GM21786 (cell line): ENCODE measurements at regions not wholly inside any gene's neighbourhood (a gene's known extent, or its start where the extent isn't known, plus 50 kb on each side); places are given as distances from the start of the nearest gene placed in this dataset.
A peak's percentile ranks its signal among the peaks of the same experiment; 100 is the strongest.

Source experiments
- ATAC-seq: cut with Tn5 transposase; IDR thresholded peaks from one replicate; pipeline ENCODE4 v1.9.1; 2021; ENCODE audit not compliant: unreplicated experiment

GRCh38 chr6:76702187-76702586 is 629.7 kb upstream of the IMPG1 start:
- ATAC-seq = no peak

DNA sequence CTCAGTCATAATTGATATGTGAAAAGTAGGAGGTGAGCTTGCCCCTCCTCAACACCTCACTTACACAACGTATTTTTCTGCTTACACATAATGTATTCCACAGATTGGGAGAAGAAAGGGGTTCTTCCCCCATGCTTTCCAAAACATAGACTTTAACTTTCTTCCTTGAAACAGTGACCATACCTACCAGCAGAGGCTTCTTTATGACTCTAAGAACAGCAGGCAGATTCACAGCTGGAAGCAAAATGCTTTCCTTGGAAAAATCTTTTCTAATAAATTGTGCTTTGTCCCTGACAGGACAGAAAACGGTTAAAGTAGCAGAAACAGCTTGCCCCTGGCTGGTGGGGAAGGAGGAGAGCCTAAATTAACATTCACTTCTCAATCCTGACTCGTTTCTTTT is 629.1 kb upstream of the IMPG1 start:
- ATAC-seq = no peak

DNA sequence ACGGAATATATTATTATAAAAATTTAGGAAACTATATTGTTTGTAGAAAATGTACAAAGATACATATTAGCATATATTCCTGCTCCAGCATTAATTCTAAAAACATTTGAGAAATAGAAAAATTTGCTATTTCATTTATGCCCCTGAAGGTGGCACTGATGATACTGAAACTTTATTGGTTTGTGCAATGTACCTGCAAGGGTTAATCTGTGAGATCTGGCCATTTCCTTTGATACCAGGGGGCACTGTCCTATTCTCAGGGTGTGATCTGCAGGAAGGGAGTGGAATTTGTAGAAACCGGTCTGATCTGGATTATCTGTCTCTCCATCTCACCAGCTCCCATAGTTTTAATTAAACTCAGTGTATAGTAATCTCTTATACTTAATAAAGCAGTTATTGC is 625.1 kb upstream of the IMPG1 start:
- no peak for ATAC-seq

- ATAC-seq = no peak
Observed at GRCh38 chr6:76694795-76695194, 622.3 kb upstream of the IMPG1 start.

- ATAC-seq = no peak
Observed at GRCh38 chr6:76684875-76685274, 612.4 kb upstream of the IMPG1 start.

DNA sequence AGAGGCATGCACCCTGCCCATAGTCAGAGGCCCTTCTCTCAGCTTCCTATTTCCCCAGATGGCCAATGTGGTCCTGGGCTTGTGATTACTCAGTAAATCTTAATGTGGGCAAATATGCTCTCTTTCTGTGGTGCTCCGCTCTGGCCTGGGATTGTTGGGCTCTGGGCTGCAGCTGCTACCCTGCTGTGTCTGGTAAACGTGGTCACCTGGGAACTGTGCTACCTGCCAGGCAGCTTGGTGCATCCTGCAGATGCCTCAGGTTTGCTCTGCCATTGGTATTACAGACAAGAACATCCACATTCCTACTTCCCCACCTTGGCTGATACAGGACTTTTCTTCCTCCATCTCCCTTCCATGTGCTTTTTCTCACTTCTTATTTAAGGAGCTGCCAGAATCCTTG is 611.5 kb upstream of the IMPG1 start:
- ATAC-seq = no peak

GRCh38 chr6:76682842-76683241 is 610.4 kb upstream of the IMPG1 start:
- peak; percentile 49 for ATAC-seq

- ATAC-seq = no peak
Observed at GRCh38 chr6:76681781-76682180, 609.3 kb upstream of the IMPG1 start.

DNA sequence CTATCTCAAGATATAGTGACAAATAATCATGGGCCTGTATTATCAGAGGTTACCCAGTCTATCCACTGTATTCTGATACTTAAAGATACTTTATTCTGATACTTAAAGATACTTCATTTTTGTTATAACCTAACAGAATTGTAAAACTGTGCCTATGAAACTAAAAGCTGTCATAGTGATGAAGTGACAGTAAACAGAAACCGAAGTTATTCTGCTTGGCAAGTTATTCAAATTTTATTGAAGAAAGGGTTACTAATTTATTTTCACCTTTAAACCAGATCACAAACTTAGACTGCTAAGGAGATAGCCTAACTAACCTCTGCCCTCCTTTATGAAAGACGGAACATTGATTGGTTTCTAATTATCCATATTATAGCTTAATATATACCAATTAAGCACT is 604.6 kb upstream of the IMPG1 start:
- no peak for ATAC-seq

DNA sequence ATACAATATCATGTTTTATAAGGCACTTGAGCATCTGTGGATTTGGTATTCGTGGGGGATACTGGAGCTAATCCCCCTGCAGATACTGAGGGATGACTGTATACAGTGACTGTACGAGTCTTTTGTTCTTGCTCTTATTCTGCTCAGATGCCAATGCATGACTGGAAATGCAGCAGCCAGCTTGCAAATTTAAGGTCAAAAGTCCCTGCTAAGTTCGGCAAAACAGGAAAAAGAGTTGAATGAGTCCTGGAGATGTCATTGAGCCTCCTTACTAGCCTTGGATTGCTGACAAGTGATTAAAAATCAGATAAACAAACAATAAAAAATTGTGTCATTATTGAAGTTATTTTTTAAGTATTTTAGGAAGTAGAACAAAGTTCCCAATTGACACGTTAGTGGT is 599.3 kb upstream of the IMPG1 start:
- no peak for ATAC-seq

DNA sequence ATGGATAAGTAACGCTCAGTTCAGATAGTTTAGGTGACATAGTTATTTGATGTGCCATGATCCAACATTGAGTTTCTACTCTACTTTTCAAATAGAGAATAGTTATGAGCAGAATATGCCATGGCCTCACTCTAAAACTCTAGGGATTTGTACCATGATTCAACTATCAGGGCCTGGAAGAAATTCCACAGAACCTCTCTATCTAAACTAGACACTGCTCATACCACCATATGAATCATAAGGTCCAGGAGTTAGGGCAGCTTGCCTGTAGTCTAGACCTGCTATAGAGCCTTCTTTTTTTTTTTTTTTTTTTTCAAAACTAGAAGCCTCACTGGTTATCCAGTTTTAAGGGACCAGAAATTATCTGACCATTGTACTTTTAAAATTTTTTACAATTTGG is 571.8 kb upstream of the IMPG1 start:
- no peak for ATAC-seq

GRCh38 chr6:76639941-76640340 is 567.5 kb upstream of the IMPG1 start:
- no peak for ATAC-seq

DNA sequence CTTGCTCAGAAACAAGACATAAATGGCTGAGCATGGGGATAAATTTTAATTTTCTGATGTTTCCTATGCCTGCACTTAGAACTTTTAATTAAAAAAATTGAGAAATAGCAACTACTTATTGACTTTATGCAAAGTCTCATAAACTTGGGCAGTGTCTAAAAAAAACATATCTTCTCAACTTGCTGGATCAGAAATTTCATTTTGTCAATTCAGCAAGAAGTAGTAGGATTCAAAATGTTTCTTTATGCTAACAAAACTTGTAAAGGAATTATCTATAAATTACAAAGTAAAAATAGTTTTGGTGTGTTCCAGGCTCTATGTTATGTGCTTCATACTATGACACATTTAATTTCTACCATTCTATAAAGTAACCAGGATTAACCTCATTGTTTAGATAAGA is 562.2 kb upstream of the IMPG1 start:
- no peak for ATAC-seq

- ATAC-seq = no peak
Observed at GRCh38 chr6:76633259-76633658, 560.8 kb upstream of the IMPG1 start.

GRCh38 chr6:76631622-76632021 is 559.2 kb upstream of the IMPG1 start:
- ATAC-seq = no peak

DNA sequence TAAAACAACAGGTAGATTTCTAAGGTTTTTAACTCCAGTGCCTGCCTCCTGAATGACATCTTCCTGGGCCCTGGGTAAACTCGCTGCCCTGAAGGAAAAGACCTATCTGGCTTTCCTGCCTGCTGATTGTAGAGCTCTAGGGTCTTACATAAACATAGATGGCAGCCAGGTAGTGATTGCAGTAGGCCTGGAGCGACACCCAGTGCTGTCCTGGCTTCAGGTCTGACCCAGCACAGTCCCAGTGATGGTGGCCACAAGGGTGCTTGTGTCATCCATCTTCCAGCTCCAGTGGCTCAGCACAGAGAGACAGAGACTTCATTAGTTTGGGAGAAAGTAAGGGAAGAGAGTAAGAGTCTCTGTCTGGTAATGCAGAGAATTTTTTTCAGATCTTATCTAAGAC is 542.9 kb upstream of the IMPG1 start:
- ATAC-seq = no peak

DNA sequence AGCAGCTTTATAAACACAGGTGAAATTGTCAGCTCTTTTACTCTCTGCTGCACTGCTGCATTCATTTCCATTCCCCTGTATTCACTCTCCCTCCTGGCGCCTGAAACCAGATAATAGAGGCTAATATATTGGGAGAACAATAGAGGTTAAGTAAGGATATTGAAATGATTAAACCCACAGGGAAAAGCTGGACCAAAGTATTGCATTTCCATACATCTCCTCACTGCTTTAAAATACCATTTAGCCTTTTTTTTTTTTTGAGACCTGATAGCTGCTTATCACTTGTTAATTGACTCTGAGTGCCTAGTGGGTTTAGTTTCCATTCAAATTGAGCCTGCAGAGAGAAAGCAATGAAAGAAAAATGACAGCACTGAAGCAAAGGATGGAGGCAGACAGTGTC is 540.5 kb upstream of the IMPG1 start:
- ATAC-seq = no peak

- no peak for ATAC-seq
Observed at GRCh38 chr6:76609160-76609559, 536.7 kb upstream of the IMPG1 start.

- ATAC-seq = no peak
Observed at GRCh38 chr6:76594109-76594508, 521.6 kb upstream of the IMPG1 start.

DNA sequence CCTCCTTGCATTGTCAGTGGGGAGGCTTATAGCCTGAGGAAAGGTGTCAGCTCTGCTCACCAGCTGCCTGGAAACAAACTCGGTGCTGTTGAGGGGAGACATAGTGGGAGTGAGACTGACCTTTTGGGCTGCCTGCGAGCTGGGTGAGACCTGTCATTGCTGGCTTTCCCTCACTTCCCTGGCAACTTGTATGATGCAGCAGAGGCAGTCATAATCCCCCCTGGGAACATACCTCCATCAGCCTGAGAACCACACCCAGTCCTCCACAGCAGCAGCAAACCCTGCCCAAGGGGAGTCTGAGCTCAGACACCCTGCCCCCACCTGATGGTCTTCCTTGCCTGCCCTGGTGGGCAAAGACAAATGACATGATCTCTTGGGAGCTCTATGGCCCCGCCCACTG is 521.2 kb upstream of the IMPG1 start:
- ATAC-seq = no peak

GRCh38 chr6:76592566-76592965 is 520.1 kb upstream of the IMPG1 start:
- no peak for ATAC-seq

DNA sequence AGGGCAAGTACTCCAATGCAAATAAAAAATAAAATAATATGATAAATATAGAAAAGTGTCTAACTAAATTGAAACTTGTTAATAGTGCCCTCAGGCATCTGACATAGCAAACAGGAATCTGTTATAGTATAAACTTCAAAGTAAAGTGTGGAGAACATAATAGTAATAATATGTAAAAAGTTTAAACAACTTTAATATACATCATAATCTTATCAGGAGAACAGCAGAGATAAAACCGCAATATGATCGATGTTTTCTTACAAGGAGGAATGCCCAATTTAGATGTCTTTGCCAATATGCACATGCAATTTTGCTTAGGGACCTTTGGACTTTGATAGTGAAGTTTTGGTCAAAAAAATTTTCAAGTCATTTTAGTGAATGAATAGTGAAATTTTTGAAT is 514.8 kb upstream of the IMPG1 start:
- ATAC-seq = no peak

- ATAC-seq = no peak
Observed at GRCh38 chr6:76584121-76584520, 511.7 kb upstream of the IMPG1 start.

GRCh38 chr6:76578746-76579145 is 506.3 kb upstream of the IMPG1 start:
- no peak for ATAC-seq
